NCI-H82 treated with DMSO at 0.1 percent for 48 hours (cell line): ENCODE measurements at regions not wholly inside any gene's neighbourhood (a gene's known extent, or its start where the extent isn't known, plus 50 kb on each side); places are given as distances from the start of the nearest gene placed in this dataset.

Source experiments
- DNase-seq: peaks from one replicate; lab custom pipeline; 2025; ENCODE audit not compliant: unreplicated experiment; lab: John Stamatoyannopoulos, UW

DNA sequence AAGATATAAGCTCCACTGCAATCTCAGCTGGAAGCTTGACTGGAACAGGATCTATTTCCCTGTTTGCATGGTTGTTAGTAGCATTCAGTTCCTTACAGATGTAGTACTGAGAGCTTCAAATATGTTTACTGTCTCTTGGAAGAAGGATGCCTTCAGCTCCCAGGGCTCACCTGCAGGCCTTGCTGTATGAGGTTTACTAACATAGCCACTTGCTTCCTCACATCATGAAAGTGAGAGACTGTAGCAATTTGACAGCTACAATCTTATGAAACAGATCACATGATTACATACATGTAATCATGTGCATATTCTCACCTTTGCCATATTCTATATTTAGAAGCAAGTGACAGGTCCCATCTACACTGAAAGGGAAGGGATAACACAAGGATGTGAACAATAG, 458.1 kb upstream of the PCDH20 start:
- no peak for DNase-seq

DNA sequence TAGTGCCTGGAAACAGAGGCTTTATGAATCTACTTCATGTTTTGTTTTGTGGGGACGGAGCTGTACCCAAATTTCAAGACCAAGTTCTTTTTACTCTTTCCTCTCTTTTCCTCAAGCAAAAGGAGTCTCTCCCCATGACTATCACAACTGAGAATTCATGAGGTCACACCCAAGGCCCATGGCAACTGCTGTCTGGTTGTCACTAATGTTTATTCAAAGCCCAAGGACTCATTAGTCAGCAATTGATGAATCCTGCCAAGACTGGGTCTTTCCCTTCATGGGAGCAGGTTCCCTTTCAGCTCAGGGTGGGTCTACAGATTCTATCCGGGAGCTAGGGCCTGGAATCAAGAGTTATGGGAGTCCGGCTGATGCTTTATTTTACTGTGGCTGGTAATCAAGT, 441.5 kb upstream of the PCDH20 start:
- no peak for DNase-seq

DNA sequence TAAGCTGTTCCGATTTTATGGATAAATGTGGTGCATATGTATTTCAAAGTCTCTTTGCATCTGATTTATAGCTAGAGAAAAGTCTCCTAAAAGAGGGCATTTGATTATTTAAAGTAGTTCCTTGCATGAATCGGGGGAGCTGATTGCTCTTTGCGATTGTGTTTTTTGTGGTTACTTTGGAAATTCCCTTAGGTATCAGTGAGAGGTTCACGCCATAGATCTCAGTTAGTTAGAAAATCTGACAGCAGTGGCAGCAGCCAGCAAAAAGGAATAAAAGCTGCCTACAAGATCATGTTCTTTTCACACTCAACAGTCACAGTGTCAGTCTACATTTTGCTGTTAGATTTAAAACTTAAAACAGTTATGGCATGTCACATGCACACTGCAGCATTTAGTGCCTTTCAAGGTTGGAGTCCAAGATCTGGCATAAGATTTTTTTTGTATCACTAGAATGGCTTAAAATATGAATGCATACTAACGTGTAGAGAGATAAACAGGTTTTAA, 436.5 kb upstream of the PCDH20 start:
- DNase-seq: no peak

DNA sequence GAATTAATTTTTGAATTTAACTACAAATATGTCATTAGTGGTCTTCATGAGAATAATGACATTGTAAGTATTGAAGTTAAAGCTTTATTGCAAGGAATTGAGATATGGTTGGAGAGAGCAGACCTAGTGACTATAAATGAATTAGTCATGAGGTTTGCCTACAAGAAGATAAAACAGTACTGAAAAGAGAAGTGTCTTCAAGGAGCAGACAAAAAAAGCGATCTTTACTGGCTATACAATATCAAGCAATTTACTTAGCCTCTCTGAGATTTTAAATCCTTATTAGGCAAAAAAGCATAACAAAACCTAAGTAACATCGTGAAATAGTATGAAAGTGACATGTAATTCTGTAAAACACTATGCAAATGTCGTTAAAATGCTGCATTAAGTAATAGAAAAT, 435.1 kb upstream of the PCDH20 start:
- DNase-seq: no peak

DNA sequence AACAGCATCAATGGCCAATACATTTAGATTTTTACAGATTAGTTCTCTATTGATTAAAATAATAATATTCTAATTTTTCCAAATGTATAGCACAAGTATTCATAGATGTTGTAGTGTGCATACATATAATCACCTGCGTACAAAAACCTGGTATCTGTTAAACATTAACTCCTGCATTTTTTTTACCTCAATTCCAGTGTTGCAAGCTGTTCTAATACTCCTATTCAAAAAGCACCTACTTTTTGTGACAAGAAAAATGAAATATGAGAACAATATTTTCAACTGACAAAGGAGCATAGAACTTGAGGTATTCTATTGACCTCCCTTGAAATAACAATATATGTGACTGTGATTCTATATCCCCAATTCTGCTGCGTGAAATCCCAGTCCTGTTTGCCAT, 422.9 kb upstream of the PCDH20 start:
- DNase-seq: no peak

DNA sequence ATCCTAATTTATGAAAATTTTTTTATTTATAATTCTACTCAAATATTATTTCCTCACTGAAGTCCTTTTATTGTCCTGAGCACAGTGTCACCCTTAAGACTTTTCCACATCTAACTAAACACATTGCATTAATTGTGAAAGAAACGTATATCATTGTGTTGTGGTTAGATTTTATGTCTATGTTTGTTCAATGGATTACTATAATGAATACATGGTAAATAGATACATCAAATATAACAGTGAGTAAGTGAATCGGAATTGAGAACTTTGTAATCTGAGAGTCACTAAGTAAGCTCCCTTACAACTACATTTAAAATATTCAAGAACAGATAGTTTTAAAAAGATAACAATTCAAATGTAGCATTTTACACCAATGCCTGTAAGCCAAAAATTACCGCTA, 417.6 kb upstream of the PCDH20 start:
- DNase-seq: no peak

DNA sequence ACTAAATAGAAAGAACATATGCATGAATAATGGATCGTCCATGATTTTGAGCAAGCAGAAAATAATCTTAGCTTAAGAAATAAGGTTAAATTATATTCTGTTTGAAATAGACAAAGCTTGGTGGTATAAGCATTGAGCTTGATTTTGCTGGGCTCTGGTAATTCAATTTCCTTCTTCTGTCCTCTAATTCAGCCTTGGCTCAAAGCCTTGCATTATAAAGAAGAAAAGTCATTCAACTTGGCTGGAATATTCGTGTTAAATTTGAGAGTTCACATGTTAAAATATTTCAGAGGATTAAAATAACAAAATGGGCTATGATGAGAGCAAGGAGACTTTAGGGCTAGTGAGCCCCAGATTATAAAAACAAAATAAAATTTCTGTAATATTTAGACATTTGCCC, 415.4 kb upstream of the PCDH20 start:
- DNase-seq: no peak

DNA sequence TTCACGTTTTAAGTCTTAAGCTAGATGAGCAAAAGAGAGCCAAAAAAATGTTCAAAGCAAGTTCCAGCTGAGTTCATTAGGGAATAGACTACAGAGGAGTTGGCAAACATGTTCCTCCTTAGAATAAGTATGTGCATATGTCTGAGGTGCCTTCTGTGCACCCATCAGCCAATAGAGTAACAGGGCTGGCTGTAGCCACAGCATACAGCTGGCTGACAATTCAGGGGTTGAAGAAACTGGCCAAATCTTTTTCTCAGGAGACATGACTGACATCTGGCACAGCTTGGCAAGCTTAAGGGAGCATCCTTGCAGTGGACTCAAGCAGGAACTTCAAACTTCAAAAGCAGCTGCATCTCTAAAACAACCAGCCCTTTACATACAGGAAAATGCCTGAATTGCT, 414.8 kb upstream of the PCDH20 start:
- DNase-seq: no peak

DNA sequence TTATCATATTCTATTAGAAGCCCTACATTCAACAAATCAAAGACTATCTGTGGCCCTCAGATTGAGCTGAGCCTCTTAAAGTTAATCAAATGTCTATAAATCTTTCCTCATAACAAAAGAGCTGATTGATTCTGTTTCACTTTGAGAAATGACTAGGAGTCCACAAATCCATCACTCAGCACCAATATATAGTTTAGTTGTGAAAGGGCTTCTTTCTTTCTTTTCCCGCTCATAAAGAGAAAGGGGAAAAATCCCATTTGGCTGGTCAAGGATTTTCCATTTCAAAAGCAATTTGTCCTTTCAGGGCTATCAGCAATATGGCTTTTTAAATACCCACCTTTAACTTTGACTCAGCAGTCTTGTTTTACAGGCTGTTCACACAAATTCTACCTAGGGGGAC, 408.5 kb upstream of the PCDH20 start:
- no peak for DNase-seq

DNA sequence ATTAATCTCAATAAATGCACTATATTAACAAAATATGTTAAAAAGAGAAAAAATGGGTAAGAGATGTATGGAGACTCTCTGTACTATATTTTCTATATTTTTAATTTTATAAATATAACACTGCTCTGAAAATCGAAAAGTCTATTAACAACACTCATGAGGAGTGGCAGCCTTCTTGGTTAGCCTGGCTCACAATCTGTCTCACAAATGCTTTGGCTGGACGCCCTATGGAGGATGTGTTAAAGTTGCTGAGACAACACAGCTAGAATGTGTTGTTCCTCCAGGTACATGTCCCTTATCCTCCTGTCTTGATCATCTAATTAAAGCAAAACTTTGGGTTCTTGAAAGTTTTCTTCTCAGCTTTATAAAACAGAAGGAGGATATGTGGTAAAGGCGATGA, 396.6 kb upstream of the PCDH20 start:
- DNase-seq: no peak

DNA sequence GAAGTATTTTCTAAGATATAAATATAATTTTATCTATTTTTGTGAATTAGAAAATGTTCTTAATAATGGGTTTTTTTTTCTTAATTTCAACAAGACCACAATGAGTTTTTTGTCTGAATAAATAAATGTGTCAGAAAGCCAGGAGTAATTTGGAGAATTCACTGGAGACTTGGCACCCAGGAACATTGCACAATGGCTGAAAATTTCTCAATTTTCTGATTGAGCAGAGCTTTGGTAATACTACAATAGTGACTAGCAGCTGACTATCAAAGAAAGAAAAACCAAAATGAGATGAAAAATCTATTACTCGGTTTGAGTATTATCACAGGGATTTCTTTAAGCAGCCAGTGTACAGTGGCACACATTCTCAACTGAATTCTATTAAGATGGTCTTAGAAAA, 394.4 kb upstream of the PCDH20 start:
- no peak for DNase-seq

DNA sequence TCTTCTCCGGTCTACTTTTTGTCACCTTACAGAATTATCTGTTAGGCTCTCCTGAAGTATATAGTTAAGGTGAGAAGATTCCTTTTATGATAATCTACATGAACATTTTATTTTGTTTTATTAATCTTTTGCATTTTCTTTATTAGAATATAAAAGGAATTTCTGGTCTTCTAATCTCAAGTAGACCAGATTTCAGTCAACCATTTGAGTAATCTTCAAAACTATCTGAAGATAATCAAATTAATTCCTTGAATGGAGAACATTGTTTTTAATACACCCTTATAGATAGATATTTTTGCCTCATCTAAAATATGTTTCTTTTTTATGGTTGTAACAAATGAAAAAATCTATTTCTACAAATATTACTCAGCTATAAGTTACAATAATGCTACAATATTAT, 381.7 kb upstream of the PCDH20 start:
- DNase-seq: no peak

DNA sequence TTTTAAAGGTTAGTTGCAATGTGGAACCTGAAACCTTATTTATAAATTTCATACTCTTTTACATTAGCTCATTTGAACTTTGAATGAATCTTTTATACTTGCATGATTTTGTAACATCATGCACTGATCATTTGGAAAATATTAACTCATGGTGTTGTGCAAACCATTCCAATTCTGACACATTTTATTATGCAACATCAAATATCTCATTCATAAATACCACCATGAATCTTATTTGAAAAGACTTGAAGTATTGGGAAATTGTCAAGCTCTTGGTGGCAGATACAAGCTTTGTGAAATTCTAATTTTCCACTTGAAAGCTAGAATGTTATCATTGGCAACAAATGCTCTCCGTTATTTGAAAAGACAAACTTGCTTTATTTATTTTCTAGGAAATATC, 379.9 kb upstream of the PCDH20 start:
- DNase-seq: no peak

DNA sequence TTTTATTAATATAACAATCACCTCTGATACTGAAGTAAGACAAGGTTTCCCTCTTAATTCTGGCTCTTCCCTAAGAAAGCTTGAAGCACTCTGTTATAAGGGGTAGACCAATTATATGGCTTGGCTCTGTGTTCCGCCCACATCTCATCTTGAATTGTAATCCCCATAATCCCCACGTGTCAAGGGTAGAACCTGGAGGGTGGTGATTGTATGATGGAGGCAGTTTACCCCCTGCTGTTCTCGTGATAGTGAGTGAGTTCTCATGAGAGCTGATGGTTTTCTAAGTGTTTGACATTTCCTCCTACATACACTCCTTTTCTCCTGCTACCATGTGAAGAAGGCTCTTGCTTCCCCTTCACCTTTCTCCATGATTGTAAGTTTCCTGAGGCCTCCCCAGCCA, 363.8 kb upstream of the PCDH20 start:
- DNase-seq: no peak

DNA sequence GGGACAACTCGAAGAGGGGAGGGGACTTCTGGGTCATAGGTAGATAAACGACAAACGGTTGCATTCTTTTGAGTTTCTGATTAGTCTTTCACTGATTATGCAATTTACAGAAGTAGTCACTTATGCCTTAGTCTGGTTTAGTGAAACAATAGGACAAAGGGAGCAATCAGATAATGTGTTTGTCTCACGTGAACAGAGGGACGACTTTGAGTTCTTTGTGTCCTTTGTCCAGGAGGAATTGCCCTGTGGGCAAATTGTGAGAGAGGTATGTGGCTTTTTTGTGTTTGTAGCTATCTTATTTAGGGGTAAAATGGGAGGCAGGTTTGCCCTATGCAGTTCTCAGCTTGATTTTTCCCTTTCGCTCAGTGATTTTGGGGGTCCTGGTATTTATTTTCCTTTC, 362.9 kb upstream of the PCDH20 start:
- DNase-seq: no peak

DNA sequence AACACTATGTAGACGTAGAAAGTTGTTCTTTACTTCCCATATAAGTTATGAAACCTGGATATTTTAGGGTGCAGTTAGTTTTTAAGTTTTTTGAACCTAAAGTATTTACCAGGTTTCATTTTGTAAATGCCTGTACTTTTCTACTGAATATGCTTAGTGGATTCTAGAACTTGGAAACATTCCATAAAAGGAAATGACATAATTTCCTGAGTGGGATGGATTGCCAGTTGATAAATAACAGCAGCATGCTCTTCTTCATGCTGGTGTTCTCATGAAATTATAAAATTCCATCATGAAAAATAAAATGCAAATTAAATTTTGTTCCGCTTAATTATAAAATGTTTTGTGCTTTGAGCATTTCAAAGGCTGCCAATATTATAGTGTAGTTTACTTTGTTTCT, 362.2 kb upstream of the PCDH20 start:
- DNase-seq: no peak

DNA sequence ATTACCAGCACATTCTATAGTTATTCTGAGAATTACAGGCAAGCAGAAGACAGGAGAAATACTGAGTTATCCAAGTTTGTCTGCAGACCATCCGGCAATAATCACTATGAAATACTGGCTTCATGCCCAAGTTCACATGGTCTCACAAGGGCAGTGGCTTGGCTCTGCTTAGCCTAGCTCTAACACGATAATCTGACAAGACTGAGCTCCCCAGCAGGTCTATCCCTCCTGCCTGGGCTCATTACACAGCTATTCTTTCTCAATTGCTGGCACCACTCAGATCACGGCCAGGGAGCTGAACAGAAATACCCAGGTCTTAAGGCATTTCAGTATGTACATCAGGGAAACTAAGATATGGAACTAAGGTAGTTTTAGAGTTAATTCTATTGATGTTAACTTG, 361.6 kb upstream of the PCDH20 start:
- DNase-seq: no peak

DNA sequence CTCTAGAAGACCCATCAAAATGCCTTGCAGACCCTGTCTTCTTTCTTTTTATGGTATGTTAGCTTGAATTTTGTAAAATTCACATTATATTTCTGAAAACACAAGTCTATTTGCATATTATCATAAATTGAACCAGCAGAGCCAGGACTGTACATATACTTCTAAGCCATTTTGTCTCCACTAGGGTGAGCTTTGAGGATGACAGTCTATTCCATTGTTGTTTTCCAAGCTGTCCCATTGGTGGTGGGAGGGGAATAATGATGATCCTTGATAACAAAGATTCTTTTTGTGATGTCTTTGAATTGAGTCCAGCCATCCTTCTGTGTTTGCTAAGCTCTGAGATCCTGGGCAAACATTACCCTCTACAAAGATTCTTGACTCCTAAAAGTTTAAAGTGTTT, 359.3 kb upstream of the PCDH20 start:
- DNase-seq: no peak

DNA sequence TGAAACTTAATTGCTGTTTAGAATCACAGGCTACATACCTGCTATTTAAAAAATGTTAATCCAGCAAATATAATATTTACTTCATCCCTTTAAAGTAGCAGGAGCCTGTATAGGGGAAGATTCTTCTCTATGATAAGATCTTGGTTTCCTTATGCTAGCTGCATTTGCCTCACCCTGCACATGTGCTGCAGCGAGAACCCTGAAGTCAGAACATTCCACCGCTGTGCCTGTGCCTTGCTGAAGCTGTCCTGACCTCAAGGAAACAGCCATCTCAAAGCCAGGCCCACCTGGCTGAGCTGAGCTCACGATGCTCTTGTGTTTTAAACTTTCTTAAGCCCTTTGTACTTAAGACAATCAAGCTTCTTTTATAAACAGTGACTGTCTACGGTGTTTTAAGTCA, 355.0 kb upstream of the PCDH20 start:
- no peak for DNase-seq

DNA sequence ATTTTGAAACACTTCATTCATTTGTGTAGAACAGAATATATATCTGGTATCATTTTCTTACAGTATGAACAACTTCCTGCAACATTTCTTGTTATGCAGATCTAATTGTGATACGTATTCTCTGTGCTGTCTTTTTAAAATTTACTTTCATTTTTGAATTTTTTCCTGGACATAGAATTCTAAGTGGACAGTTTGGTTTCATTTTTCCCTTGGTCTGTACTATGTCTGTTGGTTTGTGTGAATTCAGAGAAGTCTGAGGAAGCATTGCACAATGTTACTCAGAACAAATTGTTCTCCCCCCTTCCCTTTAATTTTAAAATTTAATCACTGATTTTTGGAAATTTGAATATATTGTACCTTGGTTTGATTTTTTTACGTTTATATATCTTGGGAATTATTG, 352.5 kb upstream of the PCDH20 start:
- no peak for DNase-seq

DNA sequence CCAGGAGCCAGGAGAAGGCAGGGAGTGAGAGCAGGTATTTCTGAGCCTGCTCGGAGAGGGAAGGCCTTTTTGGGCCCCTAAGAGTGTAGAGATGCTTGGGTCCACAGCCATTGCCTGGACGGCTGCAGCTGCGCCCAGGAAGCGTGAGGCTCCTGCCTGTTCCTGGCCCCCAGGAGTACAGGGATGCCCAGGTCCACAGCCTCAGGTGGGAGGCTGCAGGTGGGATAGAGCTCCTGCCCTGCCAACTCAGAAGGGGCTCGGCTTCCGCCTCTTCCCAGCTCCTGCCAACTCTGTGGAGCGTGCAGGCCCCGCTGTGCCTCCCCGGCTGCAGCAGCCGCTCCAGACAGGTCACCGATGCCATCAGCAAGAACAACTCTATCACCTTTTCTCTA, 351.0 kb upstream of the PCDH20 start:
- DNase-seq: no peak

DNA sequence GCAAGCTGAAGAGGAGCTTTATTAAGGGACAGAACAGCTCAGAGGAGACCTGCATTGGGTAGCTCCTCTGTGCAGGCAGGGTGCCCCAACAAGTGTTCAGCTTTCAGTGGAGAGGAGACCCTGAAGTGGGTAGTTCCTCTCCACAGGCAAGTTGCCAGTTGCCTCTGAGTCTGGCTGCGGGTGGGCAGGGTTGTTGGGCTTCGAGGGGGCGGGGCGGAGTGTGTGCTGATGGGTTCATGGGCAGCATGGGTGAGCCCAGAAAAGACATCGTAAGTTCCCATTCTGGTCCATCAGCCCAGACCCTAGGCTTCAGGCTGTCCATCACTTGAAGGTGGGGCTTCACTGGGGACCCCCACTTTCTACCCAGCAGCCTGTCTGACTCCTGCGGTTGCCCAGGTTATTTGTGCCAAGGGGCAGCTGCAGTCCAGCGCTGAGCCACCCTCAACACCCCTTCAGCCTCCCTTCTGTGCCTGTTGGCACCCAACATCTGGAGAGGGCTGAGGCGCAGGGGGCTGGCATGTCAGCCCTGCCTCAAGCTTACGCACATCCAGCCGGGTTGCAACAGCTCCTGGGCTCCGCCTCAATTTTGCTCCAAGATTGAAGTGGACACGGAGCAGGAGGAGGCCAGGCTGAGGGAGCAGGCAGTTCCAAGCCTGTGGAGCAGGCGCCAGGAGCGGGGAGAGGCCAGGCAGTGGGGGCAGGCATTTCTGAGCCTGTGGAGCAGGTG, 350.5 kb upstream of the PCDH20 start:
- no peak for DNase-seq

DNA sequence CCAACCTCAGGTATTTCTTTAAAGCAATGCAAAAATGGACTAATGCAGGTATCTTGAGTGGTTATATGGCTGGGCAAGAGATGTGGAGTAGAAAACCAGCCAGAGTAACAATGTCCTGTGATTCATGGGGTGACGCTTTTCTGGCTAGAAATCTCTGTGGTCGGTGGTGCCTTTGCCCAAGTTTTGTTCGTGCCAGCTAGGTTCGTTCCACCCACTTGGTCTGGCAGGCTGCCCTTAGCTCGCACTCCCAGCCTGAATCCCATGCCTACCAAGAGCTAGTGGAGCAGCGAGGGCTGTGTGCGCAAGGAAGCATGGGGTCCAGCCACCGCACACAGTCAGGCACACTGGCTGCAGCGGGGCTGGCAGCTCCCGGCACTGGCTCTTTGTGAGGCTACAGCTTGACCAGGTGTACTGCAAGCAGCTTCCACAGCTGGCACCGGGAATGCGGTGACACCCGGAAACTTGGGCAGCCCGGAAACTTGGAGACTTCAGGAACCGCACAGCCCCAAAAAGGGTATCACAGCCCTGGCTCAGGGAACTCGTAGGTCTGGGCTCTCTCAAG, 349.6 kb upstream of the PCDH20 start:
- no peak for DNase-seq
